ENCODE measurements at regions not wholly inside any gene's neighbourhood (a gene's known extent, or its start where the extent isn't known, plus 50 kb on each side); places are given as distances from the start of the nearest gene placed in this dataset.

- TF ChIP-seq, protein P1, sequence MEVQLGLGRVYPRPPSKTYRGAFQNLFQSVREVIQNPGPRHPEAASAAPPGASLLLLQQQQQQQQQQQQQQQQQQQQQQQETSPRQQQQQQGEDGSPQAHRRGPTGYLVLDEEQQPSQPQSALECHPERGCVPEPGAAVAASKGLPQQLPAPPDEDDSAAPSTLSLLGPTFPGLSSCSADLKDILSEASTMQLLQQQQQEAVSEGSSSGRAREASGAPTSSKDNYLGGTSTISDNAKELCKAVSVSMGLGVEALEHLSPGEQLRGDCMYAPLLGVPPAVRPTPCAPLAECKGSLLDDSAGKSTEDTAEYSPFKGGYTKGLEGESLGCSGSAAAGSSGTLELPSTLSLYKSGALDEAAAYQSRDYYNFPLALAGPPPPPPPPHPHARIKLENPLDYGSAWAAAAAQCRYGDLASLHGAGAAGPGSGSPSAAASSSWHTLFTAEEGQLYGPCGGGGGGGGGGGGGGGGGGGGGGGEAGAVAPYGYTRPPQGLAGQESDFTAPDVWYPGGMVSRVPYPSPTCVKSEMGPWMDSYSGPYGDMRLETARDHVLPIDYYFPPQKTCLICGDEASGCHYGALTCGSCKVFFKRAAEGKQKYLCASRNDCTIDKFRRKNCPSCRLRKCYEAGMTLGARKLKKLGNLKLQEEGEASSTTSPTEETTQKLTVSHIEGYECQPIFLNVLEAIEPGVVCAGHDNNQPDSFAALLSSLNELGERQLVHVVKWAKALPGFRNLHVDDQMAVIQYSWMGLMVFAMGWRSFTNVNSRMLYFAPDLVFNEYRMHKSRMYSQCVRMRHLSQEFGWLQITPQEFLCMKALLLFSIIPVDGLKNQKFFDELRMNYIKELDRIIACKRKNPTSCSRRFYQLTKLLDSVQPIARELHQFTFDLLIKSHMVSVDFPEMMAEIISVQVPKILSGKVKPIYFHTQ (CRISPR knock-in tag; IDR thresholded peaks at IDR 0.05) = no peak
- TF ChIP-seq ELF4 (CRISPR knock-in tag; IDR thresholded peaks at IDR 0.05; ENCODE audit: low read depth) = no peak
- TF ChIP-seq HMGA2 (CRISPR knock-in tag; IDR thresholded peaks at IDR 0.05) = no peak
- TF ChIP-seq ZNF263 (CRISPR knock-in tag; IDR thresholded peaks at IDR 0.05; ENCODE audit: low read depth) = no peak
- TF ChIP-seq, protein P2, sequence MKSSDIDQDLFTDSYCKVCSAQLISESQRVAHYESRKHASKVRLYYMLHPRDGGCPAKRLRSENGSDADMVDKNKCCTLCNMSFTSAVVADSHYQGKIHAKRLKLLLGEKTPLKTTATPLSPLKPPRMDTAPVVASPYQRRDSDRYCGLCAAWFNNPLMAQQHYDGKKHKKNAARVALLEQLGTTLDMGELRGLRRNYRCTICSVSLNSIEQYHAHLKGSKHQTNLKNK (CRISPR knock-in tag; IDR thresholded peaks at IDR 0.05) = no peak
- TF ChIP-seq ATF3 (CRISPR knock-in tag; conservative IDR thresholded peaks at IDR 0.05) = no peak
- TF ChIP-seq FOXP1 (CRISPR knock-in tag; IDR thresholded peaks at IDR 0.05; ENCODE audit: borderline replicate concordance) = no peak
- TF ChIP-seq CDX4 (CRISPR knock-in tag; IDR thresholded peaks at IDR 0.05; ENCODE audit: borderline replicate concordance) = no peak
- TF ChIP-seq SOX15 (CRISPR knock-in tag; IDR thresholded peaks at IDR 0.05) = no peak
- no peak for TF ChIP-seq SP1 (CRISPR knock-in tag; conservative IDR thresholded peaks at IDR 0.05)
- no peak for TF ChIP-seq NR1H2 (CRISPR knock-in tag; IDR thresholded peaks at IDR 0.05)
Measured at GRCh38 chr4:171746418-171746817, 66.8 kb upstream of the GALNTL6 start (continued).

DNA sequence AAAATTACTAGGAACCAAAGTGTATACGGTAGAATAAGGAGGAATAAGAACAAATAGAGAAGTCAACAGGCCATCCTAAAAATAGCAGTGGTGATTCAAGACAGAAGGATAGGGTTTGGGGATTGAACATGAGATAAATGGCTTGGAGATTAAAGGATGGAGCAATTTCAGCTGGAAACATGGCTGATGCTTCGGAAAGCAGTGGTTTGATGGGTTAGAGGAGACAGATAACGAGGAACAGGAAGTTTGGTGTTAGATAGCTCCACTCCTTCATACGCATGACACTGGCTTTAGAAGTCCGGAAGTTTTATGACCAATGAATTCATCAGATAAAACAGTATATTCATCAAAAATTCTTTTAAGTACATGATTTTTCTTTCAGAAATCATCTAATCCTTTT is 70.8 kb upstream of the GALNTL6 start:
- H3K36me3 Mint-ChIP-seq = no peaks in the 10 kb centered on the region
- DNase-seq (ENCODE audit: low spot score) (no peak), ATAC-seq (no peak)
- H3K4me1 Mint-ChIP-seq = no peaks in the 10 kb centered on the region
- H3K9me3 Mint-ChIP-seq = no peaks in the 10 kb centered on the region
- ChIA-PET CTCF (no interaction called here), POLR2A (no interaction called here)
- TF ChIP-seq CDX4 (CRISPR knock-in tag; IDR thresholded peaks at IDR 0.05; ENCODE audit: borderline replicate concordance) (no peak), NFYB (CRISPR knock-in tag; conservative IDR thresholded peaks at IDR 0.05; ENCODE audit: low read depth) (no peak), EMX1 (CRISPR knock-in tag; IDR thresholded peaks at IDR 0.05) (no peak), NR1H2 (CRISPR knock-in tag; IDR thresholded peaks at IDR 0.05) (no peak), CREB1 (CRISPR knock-in tag; IDR thresholded peaks at IDR 0.05) (no peak), FOXP4 (CRISPR knock-in tag; IDR thresholded peaks at IDR 0.05) (no peak), CBFB (CRISPR knock-in tag; IDR thresholded peaks at IDR 0.05; ENCODE audit: low read depth) (no peak), FOXP1 (CRISPR knock-in tag; IDR thresholded peaks at IDR 0.05; ENCODE audit: borderline replicate concordance) (no peak), FOXJ3 (CRISPR knock-in tag; IDR thresholded peaks at IDR 0.05; ENCODE audit: borderline replicate concordance) (no peak), ZNF219 (CRISPR knock-in tag; IDR thresholded peaks at IDR 0.05; ENCODE audit: borderline replicate concordance) (no peak), SP1 (CRISPR knock-in tag; conservative IDR thresholded peaks at IDR 0.05) (no peak), ZNF121 (CRISPR knock-in tag; IDR thresholded peaks at IDR 0.05) (no peak), RORB (CRISPR knock-in tag; IDR thresholded peaks at IDR 0.05) (no peak), PRRX2 (CRISPR knock-in tag; IDR thresholded peaks at IDR 0.05) (no peak), ZNF232 (CRISPR knock-in tag; IDR thresholded peaks at IDR 0.05) (no peak), AFF4 (CRISPR knock-in tag; IDR thresholded peaks at IDR 0.05; ENCODE audit: borderline replicate concordance) (no peak), ATF1 (CRISPR knock-in tag; IDR thresholded peaks at IDR 0.05) (no peak), ZNF138 (CRISPR knock-in tag; conservative IDR thresholded peaks at IDR 0.05) (no peak), SOX15 (CRISPR knock-in tag; IDR thresholded peaks at IDR 0.05) (no peak)
- no peak overlapping the region for H3K27ac Mint-ChIP-seq
- H3K27me3 Mint-ChIP-seq (ENCODE audit: low read depth) = no peaks in the 10 kb centered on the region
- no peak overlapping the region for H3K4me3 Mint-ChIP-seq
